Vagina (tissue), 2 donors: ENCODE measurements at regions not wholly inside any gene's neighbourhood (a gene's known extent, or its start where the extent isn't known, plus 50 kb on each side); places are given as distances from the start of the nearest gene placed in this dataset.
"Not testable (repeated sequence)": the region's sequence is repeated elsewhere in the genome, so short reads cannot be mapped to it uniquely, and the experiment has no call there.

Experiments
- CTCF ChIP-seq, 3 experiments: fragments of 450-650 bp in 2 of 3; fragments of 200-600 bp in 1 of 3; sonication (generic) in 1 of 3; IDR thresholded peaks; one replicate each; pipeline ENCODE4 v1.5.1; 2017 to 2019; ENCODE audit warnings: antibody characterized with exemption in 3 of 3, mild to moderate bottlenecking in 2 of 3, moderate library complexity in 2 of 3
- POLR2A ChIP-seq, 2 donors: fragments of 450-650 bp; IDR thresholded peaks; one replicate each; pipeline ENCODE4 v1.6.1; 2017; ENCODE audit warnings: antibody characterized with exemption in 2 of 2, mild to moderate bottlenecking in 2 of 2, moderate library complexity in 2 of 2
- POLR2AphosphoS5 ChIP-seq, 2 donors: sonication (generic); formaldehyde crosslinking; IDR thresholded peaks; one replicate each; pipeline ENCODE4 v1.9.0; 2017; ENCODE audit warnings: antibody characterized with exemption in 2 of 2, mild to moderate bottlenecking in 2 of 2, low read depth in 1 of 2; ENCODE audit not compliant: insufficient read depth in 1 of 2

GRCh38 chrX:63235963-63236362 is 115.2 kb downstream of the SPIN4 start:
- not testable (repeated sequence) for TF ChIP-seq CTCF (IDR thresholded peaks at IDR 0.05); POLR2AphosphoS5 (IDR thresholded peaks at IDR 0.05; ENCODE audit: insufficient read depth in 1 of 2, low read depth in 1 of 2); POLR2A (IDR thresholded peaks at IDR 0.05)
